Stromal cell of bone marrow (primary cell): ENCODE measurements at regions not wholly inside any gene's neighbourhood (a gene's known extent, or its start where the extent isn't known, plus 50 kb on each side); places are given as distances from the start of the nearest gene placed in this dataset.
"Not testable (repeated sequence)": the region's sequence is repeated elsewhere in the genome, so short reads cannot be mapped to it uniquely, and the experiment has no call there.

Experiments used
- DNase-seq: peaks from one replicate; pipeline ENCODE4 v3.0.0-alpha.2; 2012; ENCODE audit warnings: low read depth

DNA sequence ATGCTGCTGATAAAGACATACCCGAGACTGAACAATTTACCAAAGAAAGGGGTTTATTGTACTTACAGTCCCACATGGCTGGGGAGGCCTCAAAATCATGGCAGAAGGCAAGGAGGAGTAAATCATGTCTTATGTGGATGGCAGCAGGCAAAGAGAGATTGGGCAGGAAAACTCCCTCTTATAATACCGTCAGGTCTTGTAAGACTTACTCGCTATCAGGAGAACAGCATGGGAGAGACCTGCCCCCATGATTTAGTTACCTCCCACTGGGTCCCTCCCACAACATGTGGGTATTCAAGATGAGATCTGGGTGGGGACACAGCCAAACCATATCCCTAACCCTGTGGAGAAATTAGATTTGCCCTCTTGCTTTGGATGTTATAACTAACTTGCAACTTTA is 1068.0 kb upstream of the ZEB2 start:
- DNase-seq: no peak

DNA sequence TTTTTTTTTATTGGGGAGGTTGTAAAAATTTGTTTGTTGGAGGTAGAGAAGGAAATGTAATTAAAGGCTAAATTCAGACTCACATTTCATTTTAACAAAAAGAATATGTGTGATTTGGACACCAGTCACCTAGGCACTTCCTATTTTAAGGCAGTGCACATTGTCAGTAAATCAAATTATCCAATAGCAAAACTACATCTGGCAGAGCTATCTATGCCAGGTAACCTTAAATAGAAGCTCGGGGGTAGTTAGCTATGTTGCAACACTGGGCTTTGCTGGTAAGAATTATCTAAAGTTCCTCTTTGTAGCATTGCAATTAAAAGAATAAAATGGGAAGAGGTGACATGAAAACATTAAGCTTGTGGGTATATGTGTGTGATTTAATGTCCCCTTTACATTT is 1064.4 kb upstream of the ZEB2 start:
- no peak for DNase-seq

DNA sequence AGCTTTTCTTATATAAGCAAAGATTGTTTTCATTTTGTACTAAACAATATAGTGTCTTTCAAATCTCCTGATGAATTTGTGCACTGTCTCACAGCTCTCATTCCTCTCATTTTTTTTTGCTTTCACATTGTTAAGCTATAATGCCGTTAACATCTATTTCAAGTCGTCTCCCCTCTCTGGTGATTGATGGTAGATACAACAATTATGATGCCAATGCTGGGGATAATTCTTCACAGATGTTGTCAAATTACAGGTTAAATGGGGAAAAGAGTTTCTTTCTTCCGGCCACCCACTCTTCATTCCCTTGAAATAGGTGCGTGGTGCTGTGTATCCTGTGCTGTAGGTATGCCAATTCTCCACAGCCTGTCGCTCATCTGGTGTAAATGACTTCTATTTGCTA is 1053.7 kb upstream of the ZEB2 start:
- no peak for DNase-seq

DNA sequence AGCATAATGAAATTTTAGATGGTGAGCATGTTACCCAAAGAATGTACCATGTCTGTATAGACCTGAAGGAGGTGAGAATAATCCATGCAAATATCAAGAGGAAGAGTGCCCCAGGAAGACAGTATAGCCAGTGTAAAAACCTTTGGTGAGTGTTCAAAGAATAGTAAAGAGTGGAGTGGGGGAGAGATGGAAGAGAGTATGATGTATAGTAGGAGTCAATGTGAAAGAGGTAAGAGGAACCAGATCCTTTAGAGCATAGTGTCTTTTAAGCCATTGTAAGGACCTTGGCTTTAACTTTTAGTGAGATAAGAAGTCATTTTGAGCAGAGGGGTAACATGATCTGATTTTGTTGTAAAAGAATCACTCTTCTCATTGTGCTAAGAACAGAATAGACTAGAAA is 1052.3 kb upstream of the ZEB2 start:
- DNase-seq: no peak

DNA sequence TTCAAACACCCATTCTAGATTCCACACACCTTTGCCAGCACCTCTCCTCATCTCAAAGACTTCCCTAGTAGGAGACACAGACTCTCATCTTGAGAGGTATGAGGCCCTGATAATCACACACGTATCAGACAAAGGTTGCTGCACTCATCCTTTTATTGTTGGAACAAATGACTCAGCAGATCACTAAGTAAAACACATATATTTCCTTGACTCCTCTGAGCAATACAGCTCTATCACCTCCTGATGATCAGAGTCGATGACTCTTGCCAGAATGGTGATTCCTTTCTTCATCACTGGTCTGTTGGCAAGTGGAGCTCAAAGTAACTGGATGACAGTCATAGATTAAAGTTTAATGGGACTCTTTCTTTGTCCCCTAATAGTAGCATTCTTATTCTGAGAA is 1049.2 kb upstream of the ZEB2 start:
- peak; percentile 24 for DNase-seq

GRCh38 chr2:145563741-145564615 is 1044.1 kb upstream of the ZEB2 start:
- DNase-seq: no peak

- DNase-seq: no peak
Measured at GRCh38 chr2:145561152-145561551, 1041.2 kb upstream of the ZEB2 start.

DNA sequence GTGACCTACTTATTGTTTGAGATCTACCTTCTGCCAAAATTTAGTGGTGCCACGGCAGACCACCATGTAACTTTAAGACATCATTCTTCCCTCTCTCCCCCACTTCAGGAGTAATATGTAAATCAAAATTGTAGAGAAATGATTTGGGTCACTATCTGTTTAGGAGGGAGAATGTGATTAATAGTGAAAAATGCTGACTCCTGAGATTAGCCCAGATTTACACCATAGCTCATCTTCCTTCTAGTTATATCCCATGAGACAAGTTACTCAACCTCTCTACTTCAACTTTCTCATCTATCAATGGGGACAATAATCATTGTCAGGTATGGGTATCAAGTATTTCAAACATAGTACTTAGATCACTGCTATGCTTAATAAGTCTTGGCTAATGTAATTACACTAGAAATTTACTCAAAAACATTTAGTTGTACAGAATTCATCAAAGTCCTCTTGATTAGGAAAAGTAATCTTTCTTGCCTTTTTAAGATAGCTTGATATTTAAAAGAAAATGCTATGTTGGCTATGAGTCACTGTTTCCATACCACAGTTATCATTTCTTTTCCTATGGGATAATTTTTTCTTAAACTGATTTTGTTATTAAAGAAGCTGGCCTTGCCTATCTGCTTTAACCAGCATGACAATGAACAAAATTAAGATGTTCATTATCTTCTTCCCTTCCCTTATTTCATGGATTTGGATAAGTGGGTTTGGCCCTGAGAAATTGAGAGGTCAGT is 1038.9 kb upstream of the ZEB2 start:
- DNase-seq: peak; percentile 11

GRCh38 chr2:145555360-145555759 is 1035.4 kb upstream of the ZEB2 start:
- no peak for DNase-seq

DNA sequence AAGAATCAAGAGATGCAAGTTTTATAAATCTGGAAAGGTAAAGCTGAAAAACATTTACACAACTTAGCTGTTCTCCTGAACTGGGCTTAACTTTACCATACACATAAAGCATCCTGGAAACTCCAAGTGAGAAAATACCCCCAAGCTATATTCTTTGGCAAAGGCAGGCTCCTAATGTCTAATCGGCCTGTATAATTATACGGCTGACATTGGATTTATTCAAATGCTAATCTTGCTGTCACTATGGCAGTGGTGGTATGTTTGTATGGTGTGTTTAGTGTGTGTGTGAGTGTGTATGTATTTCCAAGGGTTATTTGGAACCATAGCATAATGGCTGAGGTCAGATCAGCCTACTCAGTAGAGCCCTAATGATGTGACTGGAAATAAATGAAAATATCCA is 1031.8 kb upstream of the ZEB2 start:
- no peak for DNase-seq

GRCh38 chr2:145548479-145548878 is 1028.6 kb upstream of the ZEB2 start:
- no peak for DNase-seq

- DNase-seq: no peak
Measured at GRCh38 chr2:145547620-145548019, 1027.7 kb upstream of the ZEB2 start.

- DNase-seq: no peak
Measured at GRCh38 chr2:145546091-145546490, 1026.2 kb upstream of the ZEB2 start.

GRCh38 chr2:145543856-145544255 is 1023.9 kb upstream of the ZEB2 start:
- DNase-seq: no peak

DNA sequence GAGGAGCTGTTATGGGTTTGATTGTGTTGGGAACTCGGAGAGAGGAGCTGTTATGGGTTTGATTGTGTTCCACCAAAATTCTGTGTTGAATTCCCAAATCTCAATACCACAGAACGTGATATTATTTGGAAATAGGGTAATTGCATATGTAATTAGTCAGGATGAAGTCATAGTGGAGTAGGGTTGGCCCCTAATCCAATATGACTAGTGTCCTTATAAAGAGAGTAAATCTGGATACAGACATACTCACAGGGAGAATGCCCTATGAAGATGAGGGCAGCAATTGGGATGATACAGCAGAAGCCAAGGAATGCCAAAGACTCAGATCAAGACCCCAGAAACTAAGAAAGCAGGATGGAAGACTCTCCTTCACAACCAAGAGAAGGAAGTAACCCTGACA is 1023.2 kb upstream of the ZEB2 start:
- no peak for DNase-seq

- no peak for DNase-seq
Measured at GRCh38 chr2:145541028-145541427, 1021.1 kb upstream of the ZEB2 start.

- no peak for DNase-seq
Measured at GRCh38 chr2:145538661-145539350, 1018.9 kb upstream of the ZEB2 start.

- DNase-seq: no peak
Measured at GRCh38 chr2:145530653-145531052, 1010.7 kb upstream of the ZEB2 start.

GRCh38 chr2:145524836-145525235 is 1004.9 kb upstream of the ZEB2 start:
- peak; percentile 8 for DNase-seq

GRCh38 chr2:145524303-145524702 is 1004.4 kb upstream of the ZEB2 start:
- no peak for DNase-seq

DNA sequence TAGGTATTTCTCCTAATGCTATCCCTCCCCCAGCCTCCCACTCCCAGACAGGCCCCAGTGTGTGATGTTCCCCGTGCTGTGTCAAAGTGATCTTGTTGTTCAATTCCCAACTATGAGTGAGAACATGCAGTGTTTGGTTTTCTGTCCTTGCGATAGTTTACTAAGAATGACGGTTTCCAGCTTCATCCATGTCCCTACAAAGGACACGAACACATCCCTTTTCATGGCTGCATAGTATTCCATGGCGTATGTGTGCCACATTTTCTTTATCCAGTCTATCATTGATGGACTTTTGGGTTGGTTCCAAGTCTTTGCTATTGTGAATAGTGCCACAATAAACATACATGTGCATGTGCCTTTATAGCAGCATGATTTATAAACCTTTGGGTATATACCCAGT is 999.3 kb upstream of the ZEB2 start:
- DNase-seq: not testable (repeated sequence)

- DNase-seq: no peak
Measured at GRCh38 chr2:145511946-145512345, 992.0 kb upstream of the ZEB2 start.

GRCh38 chr2:145503511-145503910 is 983.6 kb upstream of the ZEB2 start:
- DNase-seq: no peak
